A673 (cell line): ENCODE measurements at regions not wholly inside any gene's neighbourhood (a gene's known extent, or its start where the extent isn't known, plus 50 kb on each side); places are given as distances from the start of the nearest gene placed in this dataset.

ENCODE experiments used
- BruUV-seq: library from RNA; stranded (reverse); fragments of 400-500 nt; replicated peaks from 2 replicates; lab custom pipeline; 2021; lab: Mats Ljungman, UMichigan
- CTCF ChIA-PET: fragments of 300-600 bp; sonication (Branson Sonifier 250); formaldehyde crosslinking; loops from one replicate; lab custom pipeline; 2022; ENCODE audit warnings: antibody characterized with exemption; lab: Charles Lee
- POLR2A ChIA-PET: fragments of 300-600 bp; sonication (Branson Sonifier 250); formaldehyde crosslinking; loops from one replicate; lab custom pipeline; 2022; ENCODE audit warnings: antibody characterized with exemption; ENCODE audit not compliant: low non-redundant PET; lab: Charles Lee
- DNase-seq: peaks from one replicate; pipeline ENCODE4 v3.0.0-alpha.2; 2015; ENCODE audit warnings: low spot score
- H3K27ac ChIP-seq: fragments of 200-600 bp; sonication (generic); 2 replicates; pipeline ENCODE4 v1.5.1; 2016; ENCODE audit warnings: mixed run types, low read depth, mild to moderate bottlenecking, mixed read lengths, antibody characterized with exemption, low read length; ENCODE audit not compliant: poor library complexity, severe bottlenecking
- H3K27me3 ChIP-seq: fragments of 200-600 bp; sonication (generic); replicated peaks from 2 replicates; pipeline ENCODE4 v1.6.1; 2017; ENCODE audit warnings: mixed run types, low read depth, mild to moderate bottlenecking, mixed read lengths, antibody characterized with exemption, low read length; ENCODE audit not compliant: insufficient read depth, poor library complexity
- H3K36me3 ChIP-seq: fragments of 200-600 bp; sonication (generic); 2 replicates; pipeline ENCODE4 v1.6.1; 2016; ENCODE audit warnings: mixed run types, mild to moderate bottlenecking, mixed read lengths, antibody characterized with exemption, low read length; ENCODE audit not compliant: insufficient read depth, poor library complexity, severe bottlenecking
- H3K4me1 ChIP-seq: fragments of 200-600 bp; sonication (generic); 2 replicates; pipeline ENCODE4 v1.6.1; 2017; ENCODE audit warnings: mixed run types, mild to moderate bottlenecking, mixed read lengths, antibody characterized with exemption, low read length; ENCODE audit not compliant: insufficient read depth, poor library complexity, severe bottlenecking
- H3K4me3 ChIP-seq: fragments of 200-600 bp; sonication (generic); 2 replicates; pipeline ENCODE4 v1.5.1; 2016; ENCODE audit warnings: low read depth, mixed run types, mild to moderate bottlenecking, mixed read lengths, low read length; ENCODE audit not compliant: poor library complexity, severe bottlenecking
- H3K9me3 ChIP-seq: fragments of 200-600 bp; sonication (generic); 2 replicates; pipeline ENCODE4 v1.6.1; 2016; ENCODE audit warnings: mixed run types, low read depth, mild to moderate bottlenecking, mixed read lengths, antibody characterized with exemption, low read length; ENCODE audit not compliant: poor library complexity, severe bottlenecking
- CTCF ChIP-seq: fragments of 300-800, 200-600 bp; sonication (generic); conservative IDR thresholded peaks from 2 replicates; pipeline ENCODE4 v1.5.1; 2017; ENCODE audit warnings: low read depth, mild to moderate bottlenecking, antibody characterized with exemption, low read length, moderate library complexity, mixed read lengths
- EZH2 ChIP-seq: fragments of 200-600 bp; sonication (generic); IDR thresholded peaks from 2 replicates; pipeline ENCODE4 v1.6.1; 2017; ENCODE audit warnings: borderline replicate concordance, low read depth, mild to moderate bottlenecking, mixed read lengths, antibody characterized with exemption, low read length; ENCODE audit not compliant: poor library complexity, severe bottlenecking
- intact Hi-C: fragments of 100-400 bp; cut with micrococcal nuclease; formaldehyde crosslinking; loops from one replicate; pipeline ENCODE4 v1.10.0; 2022; ENCODE audit not compliant: unreplicated experiment

GRCh38 chr7:84281518-84281917, 86.9 kb upstream of the SEMA3A start:
- CTCF ChIA-PET = no interaction called here
- no TSS peak for BruUV-seq

GRCh38 chr7:84277628-84278224, 83.1 kb upstream of the SEMA3A start:
- Histone ChIP-seq H3K27ac (no peak overlapping the region), H3K36me3 (no peaks in the 10 kb centered on the region), H3K4me3 (no peak overlapping the region), H3K4me1 (peaks cover 5% of the 10 kb centered on the region), H3K9me3 (no peaks in the 10 kb centered on the region), H3K27me3 (no peaks in the 10 kb centered on the region)
- TF ChIP-seq EZH2 (no peak), CTCF (no peak)
- intact Hi-C loops = no loop called here
- peak; percentile 37 for DNase-seq
- ChIA-PET CTCF (no interaction called here), POLR2A (no interaction called here)
- BruUV-seq = no TSS peak

More at GRCh38 chr7:84281518-84281917, 86.9 kb upstream of the SEMA3A start:
- Histone ChIP-seq H3K4me1 (no peaks in the 10 kb centered on the region), H3K4me3 (no peak overlapping the region), H3K27ac (no peak overlapping the region), H3K27me3 (no peaks in the 10 kb centered on the region), H3K36me3 (no peaks in the 10 kb centered on the region), H3K9me3 (no peaks in the 10 kb centered on the region)
- POLR2A ChIA-PET = no interaction called here
- TF ChIP-seq CTCF = no peak
- intact Hi-C loops = no loop called here
- DNase-seq = no peak

GRCh38 chr7:84274029-84274638, 79.5 kb upstream of the SEMA3A start:
- no peak for TF ChIP-seq CTCF
- TF ChIP-seq EZH2 = no peak
- no TSS peak for BruUV-seq
- ChIA-PET CTCF (no interaction called here), POLR2A (no interaction called here)
- no peak overlapping the region for H3K27ac ChIP-seq
- no peak for DNase-seq
- intact Hi-C loops = no loop called here
- no peaks in the 10 kb centered on the region for H3K9me3 ChIP-seq
- H3K4me1 ChIP-seq = peaks cover 5% of the 10 kb centered on the region
- no peaks in the 10 kb centered on the region for H3K27me3 ChIP-seq
- H3K4me3 ChIP-seq = no peak overlapping the region
- no peaks in the 10 kb centered on the region for H3K36me3 ChIP-seq
